ENCODE measurements at regions not wholly inside any gene's neighbourhood (a gene's known extent, or its start where the extent isn't known, plus 50 kb on each side); places are given as distances from the start of the nearest gene placed in this dataset.
"Not testable (repeated sequence)": the region's sequence is repeated elsewhere in the genome, so short reads cannot be mapped to it uniquely, and the experiment has no call there.

GRCh38 chr7:81070956-81071355 lies 152.1 kb upstream of the SEMA3C start:
- intact Hi-C loops (cut with DNase I): no loop called here
- DNase-seq (ENCODE audit: low spot score): no peak
- no peak for ATAC-seq

GRCh38 chr7:81066797-81067196 lies 147.9 kb upstream of the SEMA3C start:
- ATAC-seq: no peak
- intact Hi-C loops (cut with DNase I): no loop called here
- no peak for DNase-seq (ENCODE audit: low spot score)

- DNase-seq (ENCODE audit: low spot score): no peak
- intact Hi-C loops (cut with DNase I): no loop called here
- peak; percentile 73 for ATAC-seq
Measured at GRCh38 chr7:81064426-81064825, 145.6 kb upstream of the SEMA3C start.

GRCh38 chr7:81062755-81063154 lies 143.9 kb upstream of the SEMA3C start:
- DNase-seq (ENCODE audit: low spot score) (no peak), ATAC-seq (no peak)
- intact Hi-C loops (cut with DNase I): no loop called here

GRCh38 chr7:81057469-81057868 lies 138.6 kb upstream of the SEMA3C start:
- DNase-seq (ENCODE audit: low spot score); ATAC-seq; intact Hi-C loops (cut with DNase I): not testable (repeated sequence)

- DNase-seq (ENCODE audit: low spot score) (no peak), ATAC-seq (no peak)
- intact Hi-C loops (cut with DNase I): no loop called here
Measured at GRCh38 chr7:81053623-81054022, 134.8 kb upstream of the SEMA3C start.

GRCh38 chr7:81051811-81052413 lies 133.1 kb upstream of the SEMA3C start:
- intact Hi-C loops (cut with DNase I): no loop called here
- DNase-seq (ENCODE audit: low spot score): no peak
- no peak for ATAC-seq

GRCh38 chr7:81045491-81046030 lies 126.7 kb upstream of the SEMA3C start:
- DNase-seq (ENCODE audit: low spot score) (no peak), ATAC-seq (no peak)
- intact Hi-C loops (cut with DNase I): no loop called here

- ATAC-seq; DNase-seq (ENCODE audit: low spot score); intact Hi-C loops (cut with DNase I): not testable (repeated sequence)
Measured at GRCh38 chr7:81042646-81043045, 123.8 kb upstream of the SEMA3C start.

GRCh38 chr7:81040496-81040895 lies 121.6 kb upstream of the SEMA3C start:
- intact Hi-C loops (cut with DNase I): no loop called here
- DNase-seq (ENCODE audit: low spot score): no peak
- ATAC-seq: no peak

- intact Hi-C loops (cut with DNase I): no loop called here
- no peak for ATAC-seq
- no peak for DNase-seq (ENCODE audit: low spot score)
Measured at GRCh38 chr7:81036871-81037270, 118.0 kb upstream of the SEMA3C start.

GRCh38 chr7:81036057-81036456 lies 117.2 kb upstream of the SEMA3C start:
- ATAC-seq: no peak
- DNase-seq (ENCODE audit: low spot score): no peak
- intact Hi-C loops (cut with DNase I): no loop called here

- ATAC-seq (no peak), DNase-seq (ENCODE audit: low spot score) (no peak)
- intact Hi-C loops (cut with DNase I): no loop called here
Measured at GRCh38 chr7:81031996-81032395, 113.1 kb upstream of the SEMA3C start.

- DNase-seq (ENCODE audit: low spot score) (no peak), ATAC-seq (no peak)
- intact Hi-C loops (cut with DNase I): no loop called here
Measured at GRCh38 chr7:81031243-81031642, 112.4 kb upstream of the SEMA3C start.

- ATAC-seq (no peak), DNase-seq (ENCODE audit: low spot score) (no peak)
- intact Hi-C loops (cut with DNase I): no loop called here
Measured at GRCh38 chr7:81030472-81030871, 111.6 kb upstream of the SEMA3C start.

- intact Hi-C loops (cut with DNase I): no loop called here
- DNase-seq (ENCODE audit: low spot score): no peak
- ATAC-seq: no peak
Measured at GRCh38 chr7:81029511-81029910, 110.7 kb upstream of the SEMA3C start.

GRCh38 chr7:81025360-81025759 lies 106.5 kb upstream of the SEMA3C start:
- ATAC-seq: no peak
- no peak for DNase-seq (ENCODE audit: low spot score)
- intact Hi-C loops (cut with DNase I): no loop called here

- intact Hi-C loops (cut with DNase I): no loop called here
- ATAC-seq: no peak
- DNase-seq (ENCODE audit: low spot score): no peak
Measured at GRCh38 chr7:81014908-81015307, 96.1 kb upstream of the SEMA3C start.

- ATAC-seq (no peak), DNase-seq (ENCODE audit: low spot score) (no peak)
- intact Hi-C loops (cut with DNase I): no loop called here
Measured at GRCh38 chr7:81014266-81014665, 95.4 kb upstream of the SEMA3C start.

GRCh38 chr7:81013083-81013817 lies 94.4 kb upstream of the SEMA3C start:
- ATAC-seq (peak; percentile 81), DNase-seq (ENCODE audit: low spot score) (no peak)
- intact Hi-C loops (cut with DNase I): no loop called here

- no peak for ATAC-seq
- intact Hi-C loops (cut with DNase I): no loop called here
Measured at GRCh38 chr7:81008901-81009300, 90.0 kb upstream of the SEMA3C start.

More at GRCh38 chr7:81008901-81009300, 90.0 kb upstream of the SEMA3C start:
- no peak for DNase-seq (ENCODE audit: low spot score)

Measured in sciatic nerve (tissue), 2 donors.